PC-9 (cell line): ENCODE measurements at regions not wholly inside any gene's neighbourhood (a gene's known extent, or its start where the extent isn't known, plus 50 kb on each side); places are given as distances from the start of the nearest gene placed in this dataset.

Source experiments
- CTCF ChIP-seq: fragments of 200-600 bp; sonication (generic); conservative IDR thresholded peaks from 2 replicates; pipeline ENCODE4 v1.6.1; 2017; ENCODE audit warnings: mixed run types, antibody characterized with exemption, mild to moderate bottlenecking, moderate library complexity
- EZH2 ChIP-seq: fragments of 200-600 bp; sonication (generic); IDR thresholded peaks from 2 replicates; pipeline ENCODE4 v1.8.0; 2017; ENCODE audit warnings: antibody characterized with exemption, low read depth

- no peak for TF ChIP-seq CTCF
- TF ChIP-seq EZH2: no peak
These were observed 682.1 kb upstream of the NRP1 start for GRCh38 chr10:34016576-34016975.
